SK-N-SH (cell line): ENCODE measurements at regions not wholly inside any gene's neighbourhood (a gene's known extent, or its start where the extent isn't known, plus 50 kb on each side); places are given as distances from the start of the nearest gene placed in this dataset.
"Not testable (repeated sequence)": the region's sequence is repeated elsewhere in the genome, so short reads cannot be mapped to it uniquely, and the experiment has no call there.

Experiments
- CTCF ChIA-PET: fragments of 300-600, 350-600 bp; formaldehyde crosslinking; extraction: SDS; loops from one replicate; lab custom pipeline; 2021; lab: Yijun Ruan, JAX
- POLR2A ChIA-PET: fragments of 350-600 bp; sonication (Branson Sonifier 250); formaldehyde crosslinking; extraction: SDS; loops from one replicate; lab custom pipeline; 2020; ENCODE audit warnings: antibody characterized with exemption, inconsistent platforms; lab: Yijun Ruan, JAX
- DNase-seq: peaks from one replicate; pipeline ENCODE4 v3.0.0; 2012
- H2AFZ ChIP-seq: fragments of 200-600 bp; sonication (generic); 2 replicates; pipeline ENCODE4 v1.8.1; 2016; ENCODE audit warnings: antibody characterized with exemption, mild to moderate bottlenecking, low read depth
- H3F3A ChIP-seq: fragments of 200-600 bp; sonication (generic); replicated peaks from 2 replicates; pipeline ENCODE3; 2016; ENCODE audit warnings: antibody characterized with exemption, mild to moderate bottlenecking; ENCODE audit not compliant: insufficient read depth
- H3K27ac ChIP-seq, 2 experiments: fragments of 200-500 bp in 1 of 2; fragments of 200-600 bp in 1 of 2; sonication (Bioruptor generic) in 1 of 2; sonication (generic), shearing (Covaris generic) in 1 of 2; 2 replicates each; pipeline versions ENCODE4 v1.5.1 to v1.6.1; 2014 to 2016; ENCODE audit warnings: low read depth in 2 of 2, inconsistent platforms in 1 of 2, low read length in 1 of 2, mild to moderate bottlenecking in 1 of 2, mixed read lengths in 1 of 2
- H3K27me3 ChIP-seq: fragments of 200-600 bp; sonication (generic), shearing (Covaris generic); 2 replicates; pipeline ENCODE4 v1.6.1; 2016; ENCODE audit warnings: mixed run types; ENCODE audit not compliant: insufficient read depth
- H3K36me3 ChIP-seq, 2 experiments: fragments of 200-500 bp in 1 of 2; fragments of 200-600 bp in 1 of 2; sonication (Bioruptor generic) in 1 of 2; sonication (generic) in 1 of 2; replicated peaks in 1 of 2; 2 replicates each; pipeline versions ENCODE3 to v1.5.1; 2014 to 2016; ENCODE audit warnings: low read length in 1 of 2, mild to moderate bottlenecking in 1 of 2; ENCODE audit not compliant: insufficient read depth in 2 of 2, control insufficient read depth in 1 of 2
- H3K4me1 ChIP-seq, 2 experiments: fragments of 200-500 bp in 1 of 2; fragments of 200-600 bp in 1 of 2; sonication (Bioruptor generic) in 1 of 2; sonication (generic), shearing (Covaris generic) in 1 of 2; 2 replicates each; pipeline versions ENCODE4 v1.5.1 to v1.6.1; 2014 to 2016; ENCODE audit warnings: low read depth in 1 of 2, low read length in 1 of 2, mixed run types in 1 of 2; ENCODE audit not compliant: insufficient read depth in 2 of 2, control insufficient read depth in 1 of 2
- H3K4me2 ChIP-seq: fragments of 200-600 bp; sonication (generic), shearing (Covaris generic); 2 replicates; pipeline ENCODE4 v1.6.1; 2017; ENCODE audit warnings: mixed run types
- H3K4me3 ChIP-seq, 2 experiments: fragments of 200-500 bp in 1 of 2; fragments of 200-600 bp in 1 of 2; sonication (Bioruptor generic) in 1 of 2; sonication (generic), shearing (Covaris generic) in 1 of 2; 2 replicates each; pipeline versions ENCODE4 v1.5.1 to v1.8.1; 2014 to 2016; ENCODE audit warnings: low read depth in 2 of 2, inconsistent platforms in 1 of 2, low read length in 1 of 2, mild to moderate bottlenecking in 1 of 2, mixed read lengths in 1 of 2, moderate library complexity in 1 of 2
- H3K79me2 ChIP-seq: fragments of 200-600 bp; sonication (generic); 2 replicates; pipeline ENCODE4 v1.8.1; 2017; ENCODE audit warnings: mild to moderate bottlenecking; ENCODE audit not compliant: insufficient read depth
- H3K9ac ChIP-seq: fragments of 200-600 bp; sonication (generic); 2 replicates; pipeline ENCODE4 v1.6.1; 2017; ENCODE audit warnings: mixed run types
- H3K9me2 ChIP-seq: fragments of 200-600 bp; sonication (generic); 2 replicates; pipeline ENCODE4 v1.6.1; 2017; ENCODE audit warnings: mixed run types
- H3K9me3 ChIP-seq: fragments of 200-600 bp; sonication (generic); 2 replicates; pipeline ENCODE4 v1.6.1; 2017; ENCODE audit warnings: mixed run types, mild to moderate bottlenecking, moderate library complexity
- H4K20me1 ChIP-seq: fragments of 200-600 bp; sonication (generic); 2 replicates; pipeline ENCODE4 v1.6.1; 2017; ENCODE audit warnings: mild to moderate bottlenecking, mixed run types; ENCODE audit not compliant: insufficient read depth
- EP300 ChIP-seq, 2 experiments: IDR thresholded peaks; 2 replicates each; pipeline versions ENCODE4 v1.4.0 to v1.6.1; 2012; ENCODE audit warnings: borderline replicate concordance in 1 of 2, low read depth in 1 of 2, low read length in 1 of 2
- FOXM1 ChIP-seq: IDR thresholded peaks from 2 replicates; pipeline ENCODE4 v1.4.0; 2012; ENCODE audit warnings: low read depth, mild to moderate bottlenecking
- GABPA ChIP-seq: IDR thresholded peaks from 2 replicates; pipeline ENCODE4 v1.4.0; 2012; ENCODE audit warnings: low read depth, mild to moderate bottlenecking
- IRF3 ChIP-seq: fragments of 150-350 bp; IDR thresholded peaks from 2 replicates; pipeline ENCODE4 v1.6.1; 2016; ENCODE audit warnings: mild to moderate bottlenecking, low read depth, low read length
- JUND ChIP-seq: IDR thresholded peaks from 2 replicates; pipeline ENCODE4 v1.4.0; 2012
- NFIC ChIP-seq: IDR thresholded peaks from 2 replicates; pipeline ENCODE4 v1.4.0; 2012; ENCODE audit warnings: borderline replicate concordance
- PBX3 ChIP-seq: IDR thresholded peaks from 2 replicates; pipeline ENCODE4; 2012
- POLR2AphosphoS5 ChIP-seq: IDR thresholded peaks from 2 replicates; pipeline ENCODE4 v1.6.1; 2012; ENCODE audit warnings: low read depth, low read length
- RAD21 ChIP-seq: IDR thresholded peaks from 2 replicates; pipeline ENCODE4 v1.6.1; 2012; ENCODE audit warnings: mild to moderate bottlenecking, low read length
- RFX5 ChIP-seq: IDR thresholded peaks from 2 replicates; pipeline ENCODE4 v1.6.1; 2012; ENCODE audit warnings: mild to moderate bottlenecking, improper control_type of control experiment, low read length
- SIN3A ChIP-seq: IDR thresholded peaks from 2 replicates; pipeline ENCODE4 v1.6.1; 2012; ENCODE audit warnings: low read depth, mild to moderate bottlenecking, low read length, moderate library complexity, borderline replicate concordance
- SMC3 ChIP-seq: IDR thresholded peaks from 2 replicates; pipeline ENCODE4 v1.6.1; 2012; ENCODE audit warnings: low read depth, low read length, improper control_type of control experiment
- TAF1 ChIP-seq: IDR thresholded peaks from 2 replicates; pipeline ENCODE4 v1.6.1; 2012; ENCODE audit warnings: low read depth, mild to moderate bottlenecking, low read length, moderate library complexity, borderline replicate concordance
- TCF12 ChIP-seq: IDR thresholded peaks from 2 replicates; pipeline ENCODE4 v1.4.0; 2012
- USF1 ChIP-seq: IDR thresholded peaks from 2 replicates; pipeline ENCODE4 v1.4.0; 2012; ENCODE audit warnings: low read depth, borderline replicate concordance
- ZBTB33 ChIP-seq: IDR thresholded peaks from 2 replicates; pipeline ENCODE4 v1.4.0; 2012; ENCODE audit warnings: low read depth, borderline replicate concordance
- WGBS: methylation state at CpG from one replicate; pipeline ENCODE4 v1.1.6; 2017; ENCODE audit warnings: low lambda C conversion rate; 5-methylcytosine and 5-hydroxymethylcytosine counted together

- POLR2A ChIA-PET = no interaction called here
Observed at GRCh38 chr3:80898211-80898610, 863.2 kb downstream of the GBE1 start.

GRCh38 chr3:80897005-80897404 is 864.4 kb downstream of the GBE1 start:
- H3K9me2 ChIP-seq, POLR2A ChIA-PET, H3K4me3 ChIP-seq, H2AFZ ChIP-seq, H3F3A ChIP-seq, H3K4me1 ChIP-seq, DNase-seq, H3K36me3 ChIP-seq, H3K27me3 ChIP-seq, H3K9ac ChIP-seq, H3K27ac ChIP-seq, H3K79me2 ChIP-seq, H4K20me1 ChIP-seq, H3K4me2 ChIP-seq, CTCF ChIA-PET, H3K9me3 ChIP-seq: not testable (repeated sequence)
- 18% methylated on average over 6 of the region's 12 CpGs for WGBS

More at GRCh38 chr3:80898211-80898610, 863.2 kb downstream of the GBE1 start:
- Histone ChIP-seq H3K4me1 (no peaks in the 10 kb centered on the region), H3F3A (no peaks in the 10 kb centered on the region), H4K20me1 (no peaks in the 10 kb centered on the region), H3K9me3 (no peaks in the 10 kb centered on the region), H3K36me3 (no peaks in the 10 kb centered on the region), H3K4me2 (no peak overlapping the region), H3K27ac (no peak overlapping the region), H3K27me3 (no peaks in the 10 kb centered on the region), H3K79me2 (no peaks in the 10 kb centered on the region), H2AFZ (no peak overlapping the region), H3K9ac (no peak overlapping the region), H3K9me2 (no peaks in the 10 kb centered on the region), H3K4me3 (no peak overlapping the region)
- CTCF ChIA-PET = no interaction called here
- DNase-seq = no peak
- no peak for TF ChIP-seq SIN3A
- no peak for TF ChIP-seq IRF3
- TF ChIP-seq USF1 = no peak
- no peak for TF ChIP-seq ZBTB33
- no peak for TF ChIP-seq JUND
- no peak for TF ChIP-seq NFIC
- TF ChIP-seq RFX5 = no peak
- no peak for TF ChIP-seq PBX3
- TF ChIP-seq EP300 (IDR thresholded peaks at IDR 0.05; ENCODE audit: borderline replicate concordance in 1 of 2, low read depth in 1 of 2, low read length in 1 of 2) = no peak
- TF ChIP-seq GABPA = no peak
- TF ChIP-seq TAF1 = no peak
- no peak for TF ChIP-seq FOXM1
- TF ChIP-seq POLR2AphosphoS5 = no peak
- TF ChIP-seq TCF12 = no peak
- TF ChIP-seq SMC3 = no peak
- no peak for TF ChIP-seq RAD21
